WTC11 (cell line): ENCODE measurements at regions not wholly inside any gene's neighbourhood (a gene's known extent, or its start where the extent isn't known, plus 50 kb on each side); places are given as distances from the start of the nearest gene placed in this dataset.

Source experiments
- ATAC-seq: fragments of 200-7000 bp; cut with Tn5 transposase; 2 replicates; pipeline ENCODE4 v1.10.0; 2021; ENCODE audit warnings: mild to moderate bottlenecking, moderate library complexity
- CTCF ChIA-PET: fragments of 300-600 bp; sonication (Branson Sonifier 250); formaldehyde crosslinking; loops from one replicate; lab custom pipeline; 2021; ENCODE audit warnings: antibody characterized with exemption; lab: Charles Lee
- POLR2A ChIA-PET: fragments of 350-600 bp; sonication (Branson Sonifier 250); formaldehyde crosslinking; loops from one replicate; lab custom pipeline; 2021; ENCODE audit warnings: antibody characterized with exemption; lab: Charles Lee
- DNase-seq: peaks from one replicate; pipeline ENCODE4 v3.0.0; 2021; ENCODE audit warnings: low spot score
- H3K27ac Mint-ChIP-seq: 2 replicates; pipeline ENCODE4 v1.8.0; 2021; ENCODE audit warnings: mixed read lengths
- H3K27me3 Mint-ChIP-seq: 2 replicates; pipeline ENCODE4 v1.8.0; 2021; ENCODE audit warnings: low read depth, mild to moderate bottlenecking, moderate library complexity, mixed read lengths
- H3K36me3 Mint-ChIP-seq: 2 replicates; pipeline ENCODE4 v1.8.0; 2021; ENCODE audit warnings: mixed read lengths
- H3K4me1 Mint-ChIP-seq: 2 replicates; pipeline ENCODE4 v1.8.0; 2022; ENCODE audit warnings: mixed read lengths
- H3K4me3 Mint-ChIP-seq: 2 replicates; pipeline ENCODE4 v1.8.0; 2021; ENCODE audit warnings: mild to moderate bottlenecking, moderate library complexity, mixed read lengths
- H3K9me3 Mint-ChIP-seq: 2 replicates; pipeline ENCODE4 v1.8.0; 2021; ENCODE audit warnings: mixed read lengths
- ATF1 ChIP-seq: sonication (generic); formaldehyde crosslinking; IDR thresholded peaks from 2 replicates; pipeline ENCODE4 v1.8.1; 2023; ENCODE audit warnings: mild to moderate bottlenecking, moderate library complexity, missing genetic modification reagents
- ATF3 ChIP-seq: sonication (generic); formaldehyde crosslinking; conservative IDR thresholded peaks from 2 replicates; pipeline ENCODE4 v1.8.1; 2022; ENCODE audit warnings: mild to moderate bottlenecking, missing genetic modification reagents
- CREM ChIP-seq: sonication (generic); formaldehyde crosslinking; IDR thresholded peaks from 2 replicates; pipeline ENCODE4 v1.8.1; 2022; ENCODE audit warnings: mild to moderate bottlenecking, missing genetic modification reagents, moderate library complexity
- E2F5 ChIP-seq: sonication (generic); formaldehyde crosslinking; IDR thresholded peaks from 2 replicates; pipeline ENCODE4 v1.8.1; 2022; ENCODE audit warnings: mild to moderate bottlenecking, moderate library complexity, missing genetic modification reagents
- ESRRA ChIP-seq: sonication (generic); formaldehyde crosslinking; IDR thresholded peaks from 2 replicates; pipeline ENCODE4 v1.8.1; 2022; ENCODE audit warnings: mild to moderate bottlenecking, missing genetic modification reagents, borderline replicate concordance
- FOXJ3 ChIP-seq: sonication (generic); formaldehyde crosslinking; IDR thresholded peaks from 2 replicates; pipeline ENCODE4 v1.9.0; 2021; ENCODE audit warnings: missing genetic modification reagents, mild to moderate bottlenecking, borderline replicate concordance
- FOXK1 ChIP-seq: sonication (generic); formaldehyde crosslinking; IDR thresholded peaks from 2 replicates; pipeline ENCODE4 v1.8.0; 2022; ENCODE audit warnings: mild to moderate bottlenecking, moderate library complexity, missing genetic modification reagents
- GTF2I ChIP-seq: fragments of 250-450 bp; sonication (Bioruptor Pico); conservative IDR thresholded peaks from 2 replicates; pipeline ENCODE4 v1.4.0; 2021; ENCODE audit warnings: mild to moderate bottlenecking
- IRF2 ChIP-seq: sonication (generic); formaldehyde crosslinking; IDR thresholded peaks from 2 replicates; pipeline ENCODE4 v1.8.0; 2022; ENCODE audit warnings: low read depth, missing genetic modification reagents, borderline replicate concordance
- NFE2L1 ChIP-seq: sonication (generic); formaldehyde crosslinking; IDR thresholded peaks from 2 replicates; pipeline ENCODE4 v1.8.1; 2023; ENCODE audit warnings: missing genetic modification reagents
- NFYB ChIP-seq: sonication (generic); formaldehyde crosslinking; conservative IDR thresholded peaks from 2 replicates; pipeline ENCODE4 v1.8.0; 2022; ENCODE audit warnings: low read depth, missing genetic modification reagents
- NR2C2 ChIP-seq: sonication (generic); formaldehyde crosslinking; IDR thresholded peaks from 2 replicates; pipeline ENCODE4 v1.8.0; 2022; ENCODE audit warnings: mild to moderate bottlenecking, missing genetic modification reagents
- RELA ChIP-seq: sonication (generic); formaldehyde crosslinking; IDR thresholded peaks from 2 replicates; pipeline ENCODE4 v1.8.1; 2022; ENCODE audit warnings: missing genetic modification reagents, mild to moderate bottlenecking, borderline replicate concordance
- SMAD4 ChIP-seq: sonication (generic); formaldehyde crosslinking; IDR thresholded peaks from 2 replicates; pipeline ENCODE4 v1.8.0; 2022; ENCODE audit warnings: mild to moderate bottlenecking, missing genetic modification reagents
- SOX15 ChIP-seq: fragments of 250-450 bp; sonication (Bioruptor Pico); IDR thresholded peaks from 2 replicates; pipeline ENCODE4 v1.9.0; 2021; ENCODE audit warnings: mild to moderate bottlenecking
- SP1 ChIP-seq: sonication (generic); formaldehyde crosslinking; conservative IDR thresholded peaks from 2 replicates; pipeline ENCODE4 v1.8.1; 2022; ENCODE audit warnings: missing genetic modification reagents
- TCF7 ChIP-seq: sonication (generic); formaldehyde crosslinking; IDR thresholded peaks from 2 replicates; pipeline ENCODE4 v1.8.0; 2022; ENCODE audit warnings: mild to moderate bottlenecking, low read depth, missing genetic modification reagents, moderate library complexity
- ZNF121 ChIP-seq: sonication (generic); formaldehyde crosslinking; IDR thresholded peaks from 2 replicates; pipeline ENCODE4 v1.8.0; 2023; ENCODE audit warnings: missing genetic modification reagents
- ZNF232 ChIP-seq: sonication (generic); formaldehyde crosslinking; IDR thresholded peaks from 2 replicates; pipeline ENCODE4 v1.8.0; 2022; ENCODE audit warnings: mild to moderate bottlenecking, missing genetic modification reagents
- ZNF396 ChIP-seq: fragments of 250-450 bp; sonication (Bioruptor Pico); IDR thresholded peaks from 2 replicates; pipeline ENCODE4 v1.8.0; 2021; ENCODE audit warnings: mild to moderate bottlenecking, moderate library complexity, borderline replicate concordance
- ZNF671 ChIP-seq: fragments of 250-450 bp; sonication (Bioruptor Pico); IDR thresholded peaks from 2 replicates; pipeline ENCODE4 v1.8.0; 2021; ENCODE audit warnings: mild to moderate bottlenecking
- TF ChIP-seq, protein P1 (sequence below): sonication (generic); formaldehyde crosslinking; IDR thresholded peaks from 2 replicates; pipeline ENCODE4 v1.8.1; 2023; ENCODE audit warnings: mild to moderate bottlenecking, missing genetic modification reagents, borderline replicate concordance
- TF ChIP-seq, protein P2 (sequence below): sonication (generic); formaldehyde crosslinking; IDR thresholded peaks from 2 replicates; pipeline ENCODE4 v1.8.1; 2022; ENCODE audit warnings: mild to moderate bottlenecking, missing genetic modification reagents, moderate library complexity, borderline replicate concordance
- TF ChIP-seq, protein P3 (sequence below): fragments of 250-450 bp; sonication (Bioruptor Pico); IDR thresholded peaks from 2 replicates; pipeline ENCODE4 v2.1.2; 2022; ENCODE audit warnings: mild to moderate bottlenecking, moderate library complexity
- TF ChIP-seq, protein P4 (sequence below): sonication (generic); formaldehyde crosslinking; IDR thresholded peaks from 2 replicates; pipeline ENCODE4 v1.8.1; 2022; ENCODE audit warnings: low read depth, mild to moderate bottlenecking, moderate library complexity, missing genetic modification reagents, borderline replicate concordance
- TF ChIP-seq, protein P5 (sequence below): fragments of 250-450 bp; sonication (Bioruptor Pico); IDR thresholded peaks from 2 replicates; pipeline ENCODE4 v1.9.0; 2021; ENCODE audit warnings: mild to moderate bottlenecking
- TF ChIP-seq, protein P6 (sequence below): sonication (generic); formaldehyde crosslinking; IDR thresholded peaks from 2 replicates; pipeline ENCODE4 v1.8.0; 2022; ENCODE audit warnings: mild to moderate bottlenecking, missing genetic modification reagents
- TF ChIP-seq, protein P7 (sequence below): sonication (generic); formaldehyde crosslinking; IDR thresholded peaks from 2 replicates; pipeline ENCODE4 v1.8.1; 2022; ENCODE audit warnings: missing genetic modification reagents, borderline replicate concordance

- no peak overlapping the region for H3K27ac Mint-ChIP-seq
These were observed 234.9 kb upstream of the GIMD1 start for GRCh38 chr4:106603471-106603870.

DNA sequence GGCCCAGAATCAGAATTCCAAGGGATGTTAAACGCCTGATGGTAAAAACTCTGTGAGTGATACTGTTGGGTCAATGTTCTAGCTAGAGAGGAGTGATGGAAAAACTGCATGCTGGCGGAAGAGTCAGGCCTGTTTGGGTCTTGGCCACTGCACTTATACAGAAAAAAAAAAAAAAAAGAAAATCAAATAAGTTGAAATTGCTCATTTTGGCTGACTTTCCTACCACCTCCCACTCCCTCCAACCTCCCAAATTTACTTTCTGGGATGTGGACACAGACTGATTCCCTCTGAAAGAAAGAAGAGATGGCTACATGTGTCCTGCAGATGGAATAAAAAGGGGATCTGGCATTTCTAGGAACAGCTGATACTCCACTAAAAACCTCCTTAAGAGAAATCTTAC lies 234.1 kb upstream of the GIMD1 start:
- no peaks in the 10 kb centered on the region; the same call in 1 of the 2 replicates for H3K36me3 Mint-ChIP-seq
- H3K9me3 Mint-ChIP-seq: peaks cover 4% of the 10 kb centered on the region; the same call in 1 of the 2 replicates
- DNase-seq: no peak
- POLR2A ChIA-PET: no interaction called here
- H3K4me3 Mint-ChIP-seq: no peak overlapping the region
- no peaks in the 10 kb centered on the region for H3K27me3 Mint-ChIP-seq
- H3K27ac Mint-ChIP-seq: no peak overlapping the region
- CTCF ChIA-PET: no interaction called here
- ATAC-seq: no peak
- H3K4me1 Mint-ChIP-seq: no peaks in the 10 kb centered on the region
- TF ChIP-seq, protein P1, sequence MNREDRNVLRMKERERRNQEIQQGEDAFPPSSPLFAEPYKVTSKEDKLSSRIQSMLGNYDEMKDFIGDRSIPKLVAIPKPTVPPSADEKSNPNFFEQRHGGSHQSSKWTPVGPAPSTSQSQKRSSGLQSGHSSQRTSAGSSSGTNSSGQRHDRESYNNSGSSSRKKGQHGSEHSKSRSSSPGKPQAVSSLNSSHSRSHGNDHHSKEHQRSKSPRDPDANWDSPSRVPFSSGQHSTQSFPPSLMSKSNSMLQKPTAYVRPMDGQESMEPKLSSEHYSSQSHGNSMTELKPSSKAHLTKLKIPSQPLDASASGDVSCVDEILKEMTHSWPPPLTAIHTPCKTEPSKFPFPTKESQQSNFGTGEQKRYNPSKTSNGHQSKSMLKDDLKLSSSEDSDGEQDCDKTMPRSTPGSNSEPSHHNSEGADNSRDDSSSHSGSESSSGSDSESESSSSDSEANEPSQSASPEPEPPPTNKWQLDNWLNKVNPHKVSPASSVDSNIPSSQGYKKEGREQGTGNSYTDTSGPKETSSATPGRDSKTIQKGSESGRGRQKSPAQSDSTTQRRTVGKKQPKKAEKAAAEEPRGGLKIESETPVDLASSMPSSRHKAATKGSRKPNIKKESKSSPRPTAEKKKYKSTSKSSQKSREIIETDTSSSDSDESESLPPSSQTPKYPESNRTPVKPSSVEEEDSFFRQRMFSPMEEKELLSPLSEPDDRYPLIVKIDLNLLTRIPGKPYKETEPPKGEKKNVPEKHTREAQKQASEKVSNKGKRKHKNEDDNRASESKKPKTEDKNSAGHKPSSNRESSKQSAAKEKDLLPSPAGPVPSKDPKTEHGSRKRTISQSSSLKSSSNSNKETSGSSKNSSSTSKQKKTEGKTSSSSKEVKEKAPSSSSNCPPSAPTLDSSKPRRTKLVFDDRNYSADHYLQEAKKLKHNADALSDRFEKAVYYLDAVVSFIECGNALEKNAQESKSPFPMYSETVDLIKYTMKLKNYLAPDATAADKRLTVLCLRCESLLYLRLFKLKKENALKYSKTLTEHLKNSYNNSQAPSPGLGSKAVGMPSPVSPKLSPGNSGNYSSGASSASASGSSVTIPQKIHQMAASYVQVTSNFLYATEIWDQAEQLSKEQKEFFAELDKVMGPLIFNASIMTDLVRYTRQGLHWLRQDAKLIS: no peak
- TF ChIP-seq ESRRA (no peak), ATF1 (CRISPR knock-in tag) (no peak), CREM (CRISPR knock-in tag) (no peak), ATF3 (no peak), TCF7 (CRISPR knock-in tag) (no peak), RELA (no peak)
- TF ChIP-seq, protein P2, sequence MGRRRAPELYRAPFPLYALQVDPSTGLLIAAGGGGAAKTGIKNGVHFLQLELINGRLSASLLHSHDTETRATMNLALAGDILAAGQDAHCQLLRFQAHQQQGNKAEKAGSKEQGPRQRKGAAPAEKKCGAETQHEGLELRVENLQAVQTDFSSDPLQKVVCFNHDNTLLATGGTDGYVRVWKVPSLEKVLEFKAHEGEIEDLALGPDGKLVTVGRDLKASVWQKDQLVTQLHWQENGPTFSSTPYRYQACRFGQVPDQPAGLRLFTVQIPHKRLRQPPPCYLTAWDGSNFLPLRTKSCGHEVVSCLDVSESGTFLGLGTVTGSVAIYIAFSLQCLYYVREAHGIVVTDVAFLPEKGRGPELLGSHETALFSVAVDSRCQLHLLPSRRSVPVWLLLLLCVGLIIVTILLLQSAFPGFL (CRISPR knock-in tag): no peak
- TF ChIP-seq, protein P3, sequence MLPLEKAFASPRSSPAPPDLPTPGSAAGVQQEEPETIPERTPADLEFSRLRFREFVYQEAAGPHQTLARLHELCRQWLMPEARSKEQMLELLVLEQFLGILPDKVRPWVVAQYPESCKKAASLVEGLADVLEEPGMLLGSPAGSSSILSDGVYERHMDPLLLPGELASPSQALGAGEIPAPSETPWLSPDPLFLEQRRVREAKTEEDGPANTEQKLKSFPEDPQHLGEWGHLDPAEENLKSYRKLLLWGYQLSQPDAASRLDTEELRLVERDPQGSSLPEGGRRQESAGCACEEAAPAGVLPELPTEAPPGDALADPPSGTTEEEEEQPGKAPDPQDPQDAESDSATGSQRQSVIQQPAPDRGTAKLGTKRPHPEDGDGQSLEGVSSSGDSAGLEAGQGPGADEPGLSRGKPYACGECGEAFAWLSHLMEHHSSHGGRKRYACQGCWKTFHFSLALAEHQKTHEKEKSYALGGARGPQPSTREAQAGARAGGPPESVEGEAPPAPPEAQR (CRISPR knock-in tag): no peak

More at GRCh38 chr4:106603471-106603870, 234.9 kb upstream of the GIMD1 start:
- no peaks in the 10 kb centered on the region; the same call in 1 of the 2 replicates for H3K36me3 Mint-ChIP-seq
- no peak for DNase-seq
- peaks cover 4% of the 10 kb centered on the region; the same call in 1 of the 2 replicates for H3K9me3 Mint-ChIP-seq
- no peak overlapping the region for H3K4me3 Mint-ChIP-seq
- no peaks in the 10 kb centered on the region for H3K4me1 Mint-ChIP-seq
- TF ChIP-seq ZNF396 (no peak), FOXJ3 (no peak), ZNF121 (no peak), ZNF232 (no peak), ZNF671 (no peak), NR2C2 (CRISPR knock-in tag) (no peak), IRF2 (CRISPR knock-in tag) (no peak), NFYB (no peak), E2F5 (CRISPR knock-in tag) (no peak), NFE2L1 (no peak), TCF7 (CRISPR knock-in tag) (no peak), GTF2I (CRISPR knock-in tag) (no peak), SMAD4 (CRISPR knock-in tag) (no peak), SOX15 (CRISPR knock-in tag) (no peak), SP1 (CRISPR knock-in tag) (no peak), FOXK1 (no peak)
- TF ChIP-seq, protein P4, sequence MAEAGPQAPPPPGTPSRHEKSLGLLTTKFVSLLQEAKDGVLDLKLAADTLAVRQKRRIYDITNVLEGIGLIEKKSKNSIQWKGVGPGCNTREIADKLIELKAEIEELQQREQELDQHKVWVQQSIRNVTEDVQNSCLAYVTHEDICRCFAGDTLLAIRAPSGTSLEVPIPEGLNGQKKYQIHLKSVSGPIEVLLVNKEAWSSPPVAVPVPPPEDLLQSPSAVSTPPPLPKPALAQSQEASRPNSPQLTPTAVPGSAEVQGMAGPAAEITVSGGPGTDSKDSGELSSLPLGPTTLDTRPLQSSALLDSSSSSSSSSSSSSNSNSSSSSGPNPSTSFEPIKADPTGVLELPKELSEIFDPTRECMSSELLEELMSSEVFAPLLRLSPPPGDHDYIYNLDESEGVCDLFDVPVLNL (CRISPR knock-in tag): no peak
- TF ChIP-seq, protein P5, sequence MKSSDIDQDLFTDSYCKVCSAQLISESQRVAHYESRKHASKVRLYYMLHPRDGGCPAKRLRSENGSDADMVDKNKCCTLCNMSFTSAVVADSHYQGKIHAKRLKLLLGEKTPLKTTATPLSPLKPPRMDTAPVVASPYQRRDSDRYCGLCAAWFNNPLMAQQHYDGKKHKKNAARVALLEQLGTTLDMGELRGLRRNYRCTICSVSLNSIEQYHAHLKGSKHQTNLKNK (CRISPR knock-in tag): no peak
- TF ChIP-seq, protein P6, sequence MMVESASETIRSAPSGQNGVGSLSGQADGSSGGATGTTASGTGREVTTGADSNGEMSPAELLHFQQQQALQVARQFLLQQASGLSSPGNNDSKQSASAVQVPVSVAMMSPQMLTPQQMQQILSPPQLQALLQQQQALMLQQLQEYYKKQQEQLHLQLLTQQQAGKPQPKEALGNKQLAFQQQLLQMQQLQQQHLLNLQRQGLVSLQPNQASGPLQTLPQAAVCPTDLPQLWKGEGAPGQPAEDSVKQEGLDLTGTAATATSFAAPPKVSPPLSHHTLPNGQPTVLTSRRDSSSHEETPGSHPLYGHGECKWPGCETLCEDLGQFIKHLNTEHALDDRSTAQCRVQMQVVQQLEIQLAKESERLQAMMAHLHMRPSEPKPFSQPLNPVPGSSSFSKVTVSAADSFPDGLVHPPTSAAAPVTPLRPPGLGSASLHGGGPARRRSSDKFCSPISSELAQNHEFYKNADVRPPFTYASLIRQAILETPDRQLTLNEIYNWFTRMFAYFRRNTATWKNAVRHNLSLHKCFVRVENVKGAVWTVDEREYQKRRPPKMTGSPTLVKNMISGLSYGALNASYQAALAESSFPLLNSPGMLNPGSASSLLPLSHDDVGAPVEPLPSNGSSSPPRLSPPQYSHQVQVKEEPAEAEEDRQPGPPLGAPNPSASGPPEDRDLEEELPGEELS (CRISPR knock-in tag): no peak
- TF ChIP-seq, protein P7, sequence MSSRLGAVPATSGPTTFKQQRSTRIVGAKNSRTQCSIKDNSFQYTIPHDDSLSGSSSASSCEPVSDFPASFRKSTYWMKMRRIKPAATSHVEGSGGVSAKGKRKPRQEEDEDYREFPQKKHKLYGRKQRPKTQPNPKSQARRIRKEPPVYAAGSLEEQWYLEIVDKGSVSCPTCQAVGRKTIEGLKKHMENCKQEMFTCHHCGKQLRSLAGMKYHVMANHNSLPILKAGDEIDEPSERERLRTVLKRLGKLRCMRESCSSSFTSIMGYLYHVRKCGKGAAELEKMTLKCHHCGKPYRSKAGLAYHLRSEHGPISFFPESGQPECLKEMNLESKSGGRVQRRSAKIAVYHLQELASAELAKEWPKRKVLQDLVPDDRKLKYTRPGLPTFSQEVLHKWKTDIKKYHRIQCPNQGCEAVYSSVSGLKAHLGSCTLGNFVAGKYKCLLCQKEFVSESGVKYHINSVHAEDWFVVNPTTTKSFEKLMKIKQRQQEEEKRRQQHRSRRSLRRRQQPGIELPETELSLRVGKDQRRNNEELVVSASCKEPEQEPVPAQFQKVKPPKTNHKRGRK (CRISPR knock-in tag): no peak
- ATAC-seq: no peak
- no peaks in the 10 kb centered on the region for H3K27me3 Mint-ChIP-seq
- ChIA-PET POLR2A (no interaction called here), CTCF (no interaction called here)
